Natural killer cell (primary cell): ENCODE measurements at regions not wholly inside any gene's neighbourhood (a gene's known extent, or its start where the extent isn't known, plus 50 kb on each side); places are given as distances from the start of the nearest gene placed in this dataset.

Experiments used
- ATAC-seq, 3 donors: fragments of 150-1000 bp in 2 of 3; fragments of 200-7000 bp in 1 of 3; cut with Tn5 transposase; 1 replicate in 1 of 3; 2 replicates in 2 of 3; pipeline ENCODE4 v1.10.0; 2021; ENCODE audit warnings: mild to moderate bottlenecking in 2 of 3, moderate library complexity in 2 of 3
- DNase-seq, 2 donors: peaks; one replicate each; pipeline versions ENCODE4 v3.0.0 to v3.0.0-alpha.2; 2013 to 2021; ENCODE audit warnings: mixed read lengths in 1 of 2
- H3K27ac ChIP-seq: one replicate; pipeline ENCODE4 v1.5.1; 2013; ENCODE audit warnings: mild to moderate bottlenecking, low read length
- H3K27me3 ChIP-seq: one replicate; pipeline ENCODE4 v1.6.1; 2013; ENCODE audit warnings: low read length; ENCODE audit not compliant: control insufficient read depth, insufficient read depth
- H3K36me3 ChIP-seq: one replicate; pipeline ENCODE4 v1.6.1; 2013; ENCODE audit warnings: low read length; ENCODE audit not compliant: control insufficient read depth, insufficient read depth
- H3K4me1 ChIP-seq: one replicate; pipeline ENCODE4 v1.6.1; 2013; ENCODE audit warnings: low read length; ENCODE audit not compliant: control insufficient read depth, insufficient read depth
- H3K4me3 ChIP-seq: one replicate; pipeline ENCODE4 v1.5.1; 2013; ENCODE audit warnings: low read length
- H3K9me3 ChIP-seq: one replicate; pipeline ENCODE4 v1.6.1; 2013; ENCODE audit warnings: low read length; ENCODE audit not compliant: control insufficient read depth, insufficient read depth
- H3K27ac Mint-ChIP-seq, 2 donors: one replicate each; pipeline ENCODE4 v1.8.0; 2022; ENCODE audit warnings: mild to moderate bottlenecking in 2 of 2, mixed read lengths in 2 of 2, moderate library complexity in 1 of 2
- H3K27me3 Mint-ChIP-seq, 2 donors: one replicate each; pipeline ENCODE4 v1.8.0; 2022; ENCODE audit warnings: low read depth in 2 of 2, mixed read lengths in 2 of 2
- H3K36me3 Mint-ChIP-seq: one replicate; pipeline ENCODE4 v1.8.0; 2022; ENCODE audit warnings: mixed read lengths
- H3K4me1 Mint-ChIP-seq, 2 donors: one replicate each; pipeline ENCODE4 v1.8.0; 2022; ENCODE audit warnings: mixed read lengths in 2 of 2
- H3K4me3 Mint-ChIP-seq: one replicate; pipeline ENCODE4 v1.8.0; 2022; ENCODE audit warnings: mild to moderate bottlenecking, moderate library complexity, mixed read lengths
- H3K9me3 Mint-ChIP-seq, 2 donors: one replicate each; pipeline ENCODE4 v1.8.0; 2022; ENCODE audit warnings: mixed read lengths in 2 of 2
- CTCF ChIP-seq: fragments of 200-600 bp; IDR thresholded peaks from one replicate; pipeline ENCODE4 v1.8.0; 2022; ENCODE audit warnings: antibody characterized with exemption
- WGBS: methylation state at CpG from one replicate; pipeline ENCODE4 v1.1.7; 2013; ENCODE audit warnings: missing lambda C conversion rate; ENCODE audit not compliant: insufficient coverage; 5-methylcytosine and 5-hydroxymethylcytosine counted together
- intact Hi-C: fragments of 100-400 bp; cut with micrococcal nuclease; formaldehyde crosslinking; loops from one replicate; pipeline ENCODE4 v1.14.2; 2022

GRCh38 chr2:129911363-129912065 is 68.0 kb upstream of the RAB6C start:
- Histone ChIP-seq H3K4me1 (no peaks in the 10 kb centered on the region), H3K27me3 (no peaks in the 10 kb centered on the region), H3K4me3 (no peak overlapping the region), H3K36me3 (no peaks in the 10 kb centered on the region), H3K9me3 (no peaks in the 10 kb centered on the region), H3K27ac (no peak overlapping the region)
- ATAC-seq: no peak
- Mint-ChIP-seq H3K4me1 (no peaks in the 10 kb centered on the region), H3K27ac (no peak overlapping the region), H3K4me3 (no peak overlapping the region), H3K27me3 (no peaks in the 10 kb centered on the region), H3K36me3 (no peaks in the 10 kb centered on the region), H3K9me3 (no peaks in the 10 kb centered on the region)
- 88% methylated on average over 17 of the region's 17 CpGs for WGBS
- TF ChIP-seq CTCF: no peak
- intact Hi-C loops: no loop called here
- no peak for DNase-seq

DNA sequence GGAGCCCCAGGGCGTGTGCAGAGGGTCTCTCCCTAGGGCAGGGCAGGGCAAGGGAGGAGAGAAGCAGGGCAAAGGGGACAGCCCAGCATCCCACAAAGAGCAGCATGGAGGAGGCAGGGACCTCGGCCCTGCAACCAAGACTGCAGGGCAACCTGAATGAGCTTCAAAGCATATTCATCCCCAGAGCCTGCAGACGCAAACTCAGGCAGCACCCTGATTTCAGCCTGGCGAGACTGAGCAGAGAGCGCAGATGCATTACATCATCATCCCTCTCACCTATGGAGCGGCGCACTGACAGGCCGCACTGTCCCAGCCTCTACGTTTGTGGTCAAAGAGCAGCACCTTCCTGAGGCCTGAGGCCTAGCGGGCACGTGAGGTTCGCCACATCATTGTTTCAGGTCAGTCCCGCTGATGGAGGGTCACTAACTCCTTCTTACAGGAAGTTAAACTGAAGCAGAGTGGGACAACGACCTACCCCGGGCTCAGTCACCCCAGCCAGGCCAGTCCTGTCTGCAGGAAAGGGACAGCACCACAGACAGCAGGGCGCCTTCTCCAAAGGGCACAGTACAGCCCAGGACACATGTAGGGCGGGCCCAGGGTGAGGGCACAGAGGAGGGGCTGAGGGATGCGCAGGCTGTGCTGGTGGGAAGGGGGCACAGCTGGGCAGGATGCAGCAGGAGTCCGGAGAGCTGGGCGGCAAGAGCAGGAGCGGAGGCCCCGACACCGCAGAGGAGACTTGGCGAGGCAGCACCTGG is 67.2 kb upstream of the RAB6C start:
- intact Hi-C loops: no loop called here
- ATAC-seq (no peak), DNase-seq (no peak)
- Mint-ChIP-seq H3K27ac (no peak overlapping the region), H3K27me3 (peaks cover under 1 to 2% of the 10 kb centered on the region in 2 donors), H3K36me3 (peaks cover 2% of the 10 kb centered on the region), H3K4me3 (no peak overlapping the region), H3K9me3 (peaks cover 0 to under 1% of the 10 kb centered on the region in 2 donors), H3K4me1 (no peaks in the 10 kb centered on the region)
- TF ChIP-seq CTCF: no peak
- H3K36me3 ChIP-seq: no peaks in the 10 kb centered on the region
- H3K9me3 ChIP-seq: no peaks in the 10 kb centered on the region
- H3K27me3 ChIP-seq: no peaks in the 10 kb centered on the region
- 91% methylated on average over 24 of the region's 24 CpGs for WGBS
- H3K4me3 ChIP-seq: no peak overlapping the region
- H3K4me1 ChIP-seq: no peaks in the 10 kb centered on the region
- no peak overlapping the region for H3K27ac ChIP-seq

DNA sequence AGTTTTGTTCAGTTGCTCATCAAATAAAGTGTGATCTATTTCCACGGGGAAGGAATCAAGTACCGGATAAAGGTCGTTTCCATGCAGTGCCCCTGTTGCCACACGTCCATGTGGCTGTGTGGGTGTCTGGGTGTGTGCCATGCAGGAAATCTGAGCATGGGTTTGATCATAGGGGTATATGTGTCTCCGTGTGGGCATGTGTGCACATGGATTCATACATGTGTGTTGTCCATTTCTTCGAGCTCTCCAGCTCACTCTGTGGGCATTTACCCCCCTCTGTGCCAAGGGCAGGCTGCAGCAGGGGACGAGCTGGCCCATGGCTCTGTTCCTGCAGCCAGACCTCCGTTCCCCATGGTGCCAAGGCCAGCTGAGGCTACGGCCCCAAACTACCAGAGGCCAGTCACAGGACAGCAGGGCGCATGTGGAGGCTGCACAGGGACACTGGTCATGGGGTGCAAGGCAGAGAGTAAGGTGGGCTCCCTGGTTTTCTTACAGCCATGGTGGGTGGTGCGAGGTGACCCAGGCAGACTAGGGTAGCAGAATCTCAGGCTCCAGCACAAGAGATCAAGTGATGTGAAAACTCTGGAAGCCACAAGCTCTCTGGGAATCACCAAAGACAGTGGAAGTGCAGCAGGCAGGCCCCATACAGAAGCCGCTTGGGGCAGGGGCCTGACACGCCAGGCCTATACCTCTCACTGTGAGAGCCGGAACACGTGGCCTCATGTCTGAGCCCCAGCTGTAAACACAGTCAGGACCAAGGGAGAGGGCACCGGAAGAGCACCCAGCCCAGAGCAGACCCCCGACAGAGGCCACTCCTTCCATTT is 66.4 kb upstream of the RAB6C start:
- Histone ChIP-seq H3K27me3 (no peaks in the 10 kb centered on the region), H3K4me3 (no peak overlapping the region), H3K4me1 (no peaks in the 10 kb centered on the region), H3K9me3 (peaks cover 4% of the 10 kb centered on the region), H3K36me3 (no peaks in the 10 kb centered on the region), H3K27ac (no peak overlapping the region)
- intact Hi-C loops: no loop called here
- ATAC-seq: no peak
- peaks cover 3 to 8% of the 10 kb centered on the region in 2 donors for H3K27me3 Mint-ChIP-seq
- no peaks in the 10 kb centered on the region for H3K4me1 Mint-ChIP-seq
- peaks cover 10% of the 10 kb centered on the region for H3K36me3 Mint-ChIP-seq
- H3K4me3 Mint-ChIP-seq: no peak overlapping the region
- peaks cover 0 to 4% of the 10 kb centered on the region in 2 donors for H3K9me3 Mint-ChIP-seq
- no peak for DNase-seq
- no peak overlapping the region for H3K27ac Mint-ChIP-seq
- no peak for TF ChIP-seq CTCF
- 87% methylated on average over 17 of the region's 17 CpGs for WGBS
